ENCODE measurements at regions not wholly inside any gene's neighbourhood (a gene's known extent, or its start where the extent isn't known, plus 50 kb on each side); places are given as distances from the start of the nearest gene placed in this dataset.

DNA sequence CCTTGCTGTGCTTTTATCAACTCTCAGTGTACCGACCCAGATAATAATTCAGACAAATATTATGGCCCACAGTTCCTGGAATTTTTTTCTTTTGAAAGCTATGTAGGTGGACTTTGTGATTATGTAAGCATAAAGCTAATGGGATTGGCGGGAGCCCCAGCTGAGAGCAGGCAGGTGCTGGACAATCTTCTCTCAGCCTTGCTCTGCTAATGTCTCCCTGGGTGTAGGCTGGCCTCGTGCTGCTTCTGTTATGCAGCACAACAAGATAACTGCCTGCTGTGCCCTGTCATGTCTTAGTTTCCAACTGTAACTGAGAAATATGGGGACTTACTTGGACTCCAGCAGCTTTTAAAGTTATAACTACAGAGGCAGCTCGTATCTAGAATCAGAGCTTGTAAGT is 415.0 kb downstream of the PDCD6IP start:
- Histone ChIP-seq H3K4me3 (no peak overlapping the region), H3K4me1 (ENCODE audit: insufficient read depth) (no peaks in the 10 kb centered on the region), H3K4me2 (no peak overlapping the region), H3K9me2 (ENCODE audit: insufficient read depth) (no peaks in the 10 kb centered on the region), H3K79me2 (replicated peaks; ENCODE audit: insufficient read depth) (no peaks in the 10 kb centered on the region), H3K27ac (ENCODE audit: low read depth) (no peak overlapping the region), H4K20me1 (replicated peaks; ENCODE audit: insufficient read depth) (no peaks in the 10 kb centered on the region), H3K36me3 (ENCODE audit: insufficient read depth) (no peaks in the 10 kb centered on the region), H3F3A (replicated peaks; ENCODE audit: low read depth) (no peaks in the 10 kb centered on the region), H2AFZ (no peak overlapping the region), H3K27me3 (ENCODE audit: insufficient read depth) (no peaks in the 10 kb centered on the region)
- no peak overlapping the region for H3K27ac Mint-ChIP-seq
- no peaks in the 10 kb centered on the region for H3K36me3 Mint-ChIP-seq (ENCODE audit: low read depth)
- H3K27me3 Mint-ChIP-seq (ENCODE audit: insufficient read depth, low read depth, poor library complexity), result peaks cover 1% of the 10 kb centered on the region
- peak; percentile 45; the same call in 2 of the 3 replicates for ATAC-seq
- TF ChIP-seq JUNB (IDR thresholded peaks at IDR 0.05; ENCODE audit: unreplicated experiment), result no peak
- TF ChIP-seq, protein P1, sequence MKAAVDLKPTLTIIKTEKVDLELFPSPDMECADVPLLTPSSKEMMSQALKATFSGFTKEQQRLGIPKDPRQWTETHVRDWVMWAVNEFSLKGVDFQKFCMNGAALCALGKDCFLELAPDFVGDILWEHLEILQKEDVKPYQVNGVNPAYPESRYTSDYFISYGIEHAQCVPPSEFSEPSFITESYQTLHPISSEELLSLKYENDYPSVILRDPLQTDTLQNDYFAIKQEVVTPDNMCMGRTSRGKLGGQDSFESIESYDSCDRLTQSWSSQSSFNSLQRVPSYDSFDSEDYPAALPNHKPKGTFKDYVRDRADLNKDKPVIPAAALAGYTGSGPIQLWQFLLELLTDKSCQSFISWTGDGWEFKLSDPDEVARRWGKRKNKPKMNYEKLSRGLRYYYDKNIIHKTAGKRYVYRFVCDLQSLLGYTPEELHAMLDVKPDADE (IDR thresholded peaks at IDR 0.05), result no peak
- no peak for TF ChIP-seq EZH2 (IDR thresholded peaks at IDR 0.05; ENCODE audit: low read depth, unreplicated experiment)
- no peak for TF ChIP-seq ZNF331 (CRISPR knock-in tag; IDR thresholded peaks at IDR 0.05; ENCODE audit: low read depth)
- no peak for TF ChIP-seq POLR2AphosphoS5 (IDR thresholded peaks at IDR 0.05; ENCODE audit: low read depth)
- no peak for TF ChIP-seq EZH2phosphoT487 (IDR thresholded peaks at IDR 0.05; ENCODE audit: unreplicated experiment)
- TF ChIP-seq CREB1 (CRISPR knock-in tag; IDR thresholded peaks at IDR 0.05; ENCODE audit: low read depth), result no peak
- TF ChIP-seq, protein P2, sequence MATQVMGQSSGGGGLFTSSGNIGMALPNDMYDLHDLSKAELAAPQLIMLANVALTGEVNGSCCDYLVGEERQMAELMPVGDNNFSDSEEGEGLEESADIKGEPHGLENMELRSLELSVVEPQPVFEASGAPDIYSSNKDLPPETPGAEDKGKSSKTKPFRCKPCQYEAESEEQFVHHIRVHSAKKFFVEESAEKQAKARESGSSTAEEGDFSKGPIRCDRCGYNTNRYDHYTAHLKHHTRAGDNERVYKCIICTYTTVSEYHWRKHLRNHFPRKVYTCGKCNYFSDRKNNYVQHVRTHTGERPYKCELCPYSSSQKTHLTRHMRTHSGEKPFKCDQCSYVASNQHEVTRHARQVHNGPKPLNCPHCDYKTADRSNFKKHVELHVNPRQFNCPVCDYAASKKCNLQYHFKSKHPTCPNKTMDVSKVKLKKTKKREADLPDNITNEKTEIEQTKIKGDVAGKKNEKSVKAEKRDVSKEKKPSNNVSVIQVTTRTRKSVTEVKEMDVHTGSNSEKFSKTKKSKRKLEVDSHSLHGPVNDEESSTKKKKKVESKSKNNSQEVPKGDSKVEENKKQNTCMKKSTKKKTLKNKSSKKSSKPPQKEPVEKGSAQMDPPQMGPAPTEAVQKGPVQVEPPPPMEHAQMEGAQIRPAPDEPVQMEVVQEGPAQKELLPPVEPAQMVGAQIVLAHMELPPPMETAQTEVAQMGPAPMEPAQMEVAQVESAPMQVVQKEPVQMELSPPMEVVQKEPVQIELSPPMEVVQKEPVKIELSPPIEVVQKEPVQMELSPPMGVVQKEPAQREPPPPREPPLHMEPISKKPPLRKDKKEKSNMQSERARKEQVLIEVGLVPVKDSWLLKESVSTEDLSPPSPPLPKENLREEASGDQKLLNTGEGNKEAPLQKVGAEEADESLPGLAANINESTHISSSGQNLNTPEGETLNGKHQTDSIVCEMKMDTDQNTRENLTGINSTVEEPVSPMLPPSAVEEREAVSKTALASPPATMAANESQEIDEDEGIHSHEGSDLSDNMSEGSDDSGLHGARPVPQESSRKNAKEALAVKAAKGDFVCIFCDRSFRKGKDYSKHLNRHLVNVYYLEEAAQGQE (IDR thresholded peaks at IDR 0.05; ENCODE audit: unreplicated experiment), result no peak
- TF ChIP-seq, protein P3, sequence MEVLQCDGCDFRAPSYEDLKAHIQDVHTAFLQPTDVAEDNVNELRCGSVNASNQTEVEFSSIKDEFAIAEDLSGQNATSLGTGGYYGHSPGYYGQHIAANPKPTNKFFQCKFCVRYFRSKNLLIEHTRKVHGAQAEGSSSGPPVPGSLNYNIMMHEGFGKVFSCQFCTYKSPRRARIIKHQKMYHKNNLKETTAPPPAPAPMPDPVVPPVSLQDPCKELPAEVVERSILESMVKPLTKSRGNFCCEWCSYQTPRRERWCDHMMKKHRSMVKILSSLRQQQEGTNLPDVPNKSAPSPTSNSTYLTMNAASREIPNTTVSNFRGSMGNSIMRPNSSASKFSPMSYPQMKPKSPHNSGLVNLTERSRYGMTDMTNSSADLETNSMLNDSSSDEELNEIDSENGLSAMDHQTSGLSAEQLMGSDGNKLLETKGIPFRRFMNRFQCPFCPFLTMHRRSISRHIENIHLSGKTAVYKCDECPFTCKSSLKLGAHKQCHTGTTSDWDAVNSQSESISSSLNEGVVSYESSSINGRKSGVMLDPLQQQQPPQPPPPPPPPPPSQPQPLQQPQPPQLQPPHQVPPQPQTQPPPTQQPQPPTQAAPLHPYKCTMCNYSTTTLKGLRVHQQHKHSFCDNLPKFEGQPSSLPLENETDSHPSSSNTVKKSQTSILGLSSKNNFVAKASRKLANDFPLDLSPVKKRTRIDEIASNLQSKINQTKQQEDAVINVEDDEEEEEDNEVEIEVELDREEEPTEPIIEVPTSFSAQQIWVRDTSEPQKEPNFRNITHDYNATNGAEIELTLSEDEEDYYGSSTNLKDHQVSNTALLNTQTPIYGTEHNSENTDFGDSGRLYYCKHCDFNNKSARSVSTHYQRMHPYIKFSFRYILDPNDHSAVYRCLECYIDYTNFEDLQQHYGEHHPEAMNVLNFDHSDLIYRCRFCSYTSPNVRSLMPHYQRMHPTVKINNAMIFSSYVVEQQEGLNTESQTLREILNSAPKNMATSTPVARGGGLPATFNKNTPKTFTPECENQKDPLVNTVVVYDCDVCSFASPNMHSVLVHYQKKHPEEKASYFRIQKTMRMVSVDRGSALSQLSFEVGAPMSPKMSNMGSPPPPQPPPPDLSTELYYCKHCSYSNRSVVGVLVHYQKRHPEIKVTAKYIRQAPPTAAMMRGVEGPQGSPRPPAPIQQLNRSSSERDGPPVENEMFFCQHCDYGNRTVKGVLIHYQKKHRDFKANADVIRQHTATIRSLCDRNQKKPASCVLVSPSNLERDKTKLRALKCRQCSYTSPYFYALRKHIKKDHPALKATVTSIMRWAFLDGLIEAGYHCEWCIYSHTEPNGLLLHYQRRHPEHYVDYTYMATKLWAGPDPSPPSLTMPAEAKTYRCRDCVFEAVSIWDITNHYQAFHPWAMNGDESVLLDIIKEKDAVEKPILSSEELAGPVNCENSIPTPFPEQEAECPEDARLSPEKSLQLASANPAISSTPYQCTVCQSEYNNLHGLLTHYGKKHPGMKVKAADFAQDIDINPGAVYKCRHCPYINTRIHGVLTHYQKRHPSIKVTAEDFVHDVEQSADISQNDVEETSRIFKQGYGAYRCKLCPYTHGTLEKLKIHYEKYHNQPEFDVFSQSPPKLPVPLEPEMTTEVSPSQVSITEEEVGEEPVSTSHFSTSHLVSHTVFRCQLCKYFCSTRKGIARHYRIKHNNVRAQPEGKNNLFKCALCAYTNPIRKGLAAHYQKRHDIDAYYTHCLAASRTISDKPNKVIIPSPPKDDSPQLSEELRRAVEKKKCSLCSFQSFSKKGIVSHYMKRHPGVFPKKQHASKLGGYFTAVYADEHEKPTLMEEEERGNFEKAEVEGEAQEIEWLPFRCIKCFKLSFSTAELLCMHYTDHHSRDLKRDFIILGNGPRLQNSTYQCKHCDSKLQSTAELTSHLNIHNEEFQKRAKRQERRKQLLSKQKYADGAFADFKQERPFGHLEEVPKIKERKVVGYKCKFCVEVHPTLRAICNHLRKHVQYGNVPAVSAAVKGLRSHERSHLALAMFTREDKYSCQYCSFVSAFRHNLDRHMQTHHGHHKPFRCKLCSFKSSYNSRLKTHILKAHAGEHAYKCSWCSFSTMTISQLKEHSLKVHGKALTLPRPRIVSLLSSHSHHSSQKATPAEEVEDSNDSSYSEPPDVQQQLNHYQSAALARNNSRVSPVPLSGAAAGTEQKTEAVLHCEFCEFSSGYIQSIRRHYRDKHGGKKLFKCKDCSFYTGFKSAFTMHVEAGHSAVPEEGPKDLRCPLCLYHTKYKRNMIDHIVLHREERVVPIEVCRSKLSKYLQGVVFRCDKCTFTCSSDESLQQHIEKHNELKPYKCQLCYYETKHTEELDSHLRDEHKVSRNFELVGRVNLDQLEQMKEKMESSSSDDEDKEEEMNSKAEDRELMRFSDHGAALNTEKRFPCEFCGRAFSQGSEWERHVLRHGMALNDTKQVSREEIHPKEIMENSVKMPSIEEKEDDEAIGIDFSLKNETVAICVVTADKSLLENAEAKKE (CRISPR knock-in tag; IDR thresholded peaks at IDR 0.05), result no peak
- TF ChIP-seq, protein P4, sequence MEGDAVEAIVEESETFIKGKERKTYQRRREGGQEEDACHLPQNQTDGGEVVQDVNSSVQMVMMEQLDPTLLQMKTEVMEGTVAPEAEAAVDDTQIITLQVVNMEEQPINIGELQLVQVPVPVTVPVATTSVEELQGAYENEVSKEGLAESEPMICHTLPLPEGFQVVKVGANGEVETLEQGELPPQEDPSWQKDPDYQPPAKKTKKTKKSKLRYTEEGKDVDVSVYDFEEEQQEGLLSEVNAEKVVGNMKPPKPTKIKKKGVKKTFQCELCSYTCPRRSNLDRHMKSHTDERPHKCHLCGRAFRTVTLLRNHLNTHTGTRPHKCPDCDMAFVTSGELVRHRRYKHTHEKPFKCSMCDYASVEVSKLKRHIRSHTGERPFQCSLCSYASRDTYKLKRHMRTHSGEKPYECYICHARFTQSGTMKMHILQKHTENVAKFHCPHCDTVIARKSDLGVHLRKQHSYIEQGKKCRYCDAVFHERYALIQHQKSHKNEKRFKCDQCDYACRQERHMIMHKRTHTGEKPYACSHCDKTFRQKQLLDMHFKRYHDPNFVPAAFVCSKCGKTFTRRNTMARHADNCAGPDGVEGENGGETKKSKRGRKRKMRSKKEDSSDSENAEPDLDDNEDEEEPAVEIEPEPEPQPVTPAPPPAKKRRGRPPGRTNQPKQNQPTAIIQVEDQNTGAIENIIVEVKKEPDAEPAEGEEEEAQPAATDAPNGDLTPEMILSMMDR (conservative IDR thresholded peaks at IDR 0.05; ENCODE audit: low read depth in 2 of 2), result no peak
- TF ChIP-seq NANOG (IDR thresholded peaks at IDR 0.05; ENCODE audit: borderline replicate concordance), result no peak
- TF ChIP-seq STAT1 (IDR thresholded peaks at IDR 0.05; ENCODE audit: unreplicated experiment), result no peak
- TF ChIP-seq ZNF114 (CRISPR knock-in tag; IDR thresholded peaks at IDR 0.05), result no peak
- H3K4me3 Mint-ChIP-seq, result no peak overlapping the region
- peak; percentile 5 for DNase-seq (ENCODE audit: low spot score)
- H3K4me1 Mint-ChIP-seq, result 0 out of 3 replicates have a peak, but pooled peaks cover 5% of the 10 kb centered on the region
- no peaks in the 10 kb centered on the region for H3K9me3 Mint-ChIP-seq

All from GM23338 (cell line).